ENCODE measurements at regions not wholly inside any gene's neighbourhood (a gene's known extent, or its start where the extent isn't known, plus 50 kb on each side); places are given as distances from the start of the nearest gene placed in this dataset.
A peak's percentile ranks its signal among the peaks of the same experiment; 100 is the strongest.

DNA sequence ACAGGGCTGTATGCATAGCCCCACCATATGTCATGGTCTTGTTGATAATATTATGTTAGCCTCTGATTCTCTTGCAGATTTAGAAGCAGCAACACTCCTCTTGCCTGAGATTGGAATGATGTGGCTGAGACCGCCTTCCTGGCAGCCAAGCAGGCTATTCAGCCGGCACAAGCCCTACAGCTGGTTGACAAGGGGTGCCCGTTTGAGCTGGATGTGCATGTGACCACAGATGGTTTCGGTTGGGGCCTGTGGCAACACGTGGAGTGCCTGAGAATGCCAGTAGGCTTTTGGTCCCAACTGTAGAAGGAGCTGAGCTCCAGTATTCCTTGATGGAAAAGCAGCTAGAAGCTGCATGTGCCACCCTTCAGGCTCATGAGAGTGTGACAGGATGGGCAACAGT is 303.6 kb upstream of the POU3F2 start:
- DNase-seq (ENCODE audit: low spot score), result no peak

DNA sequence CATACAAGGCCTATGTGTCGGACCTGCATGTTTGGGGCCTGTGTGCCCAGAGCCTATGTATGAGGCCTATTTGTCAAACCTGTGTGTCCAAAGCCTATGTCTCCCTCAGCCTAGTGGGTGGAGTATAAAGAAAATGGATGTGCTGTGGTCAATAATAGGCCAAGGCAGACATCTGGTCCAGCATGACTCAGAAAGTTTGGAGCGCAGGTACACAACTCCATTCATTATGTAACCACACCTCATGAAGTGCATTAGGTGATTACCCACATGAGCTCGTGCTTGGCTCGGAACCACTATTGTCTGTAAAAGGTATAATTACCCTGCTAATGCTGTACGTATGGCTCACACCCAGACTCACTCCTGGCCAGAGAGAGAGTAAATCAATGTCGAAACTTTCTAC is 302.4 kb upstream of the POU3F2 start:
- DNase-seq (ENCODE audit: low spot score), result no peak

DNA sequence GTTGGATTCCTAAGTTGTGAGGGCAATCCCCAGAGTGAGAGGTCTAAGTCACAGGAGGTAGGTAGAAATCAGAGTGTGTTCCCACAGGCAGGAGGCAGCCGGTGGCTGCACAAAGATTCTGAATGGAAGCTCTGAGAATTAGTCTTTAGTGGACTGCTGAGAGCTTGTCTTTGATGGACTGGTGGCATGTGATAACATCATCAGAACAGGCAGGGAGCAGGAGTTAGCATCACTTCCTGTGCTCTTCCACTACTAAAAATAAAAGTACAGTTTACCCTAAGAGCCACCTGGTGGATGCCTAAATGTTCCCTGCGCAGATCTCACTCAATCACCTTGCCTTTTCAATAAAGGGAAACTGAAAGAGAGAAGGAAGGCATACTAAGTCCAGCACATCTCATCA is 294.6 kb upstream of the POU3F2 start:
- no peak for DNase-seq (ENCODE audit: low spot score)

DNA sequence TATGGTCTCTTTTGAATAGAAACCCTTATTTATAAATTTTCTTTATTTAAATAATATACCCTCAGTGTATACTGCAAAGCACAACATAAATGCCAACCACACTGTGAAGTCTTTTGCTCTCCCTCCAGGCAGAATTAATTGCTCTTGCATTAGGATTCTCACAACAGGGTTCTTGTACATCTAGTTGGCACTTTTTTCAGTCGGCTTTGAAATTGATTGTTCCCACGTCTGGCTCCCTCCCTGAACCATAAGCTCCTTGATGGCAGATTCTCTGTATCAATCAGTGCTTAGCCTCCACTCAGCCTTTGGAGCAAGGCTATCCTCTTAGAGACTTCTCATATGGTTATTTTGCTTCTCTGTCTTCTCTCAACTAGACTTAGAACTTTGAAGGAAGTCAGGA is 288.0 kb upstream of the POU3F2 start:
- DNase-seq (ENCODE audit: low spot score), result no peak

DNA sequence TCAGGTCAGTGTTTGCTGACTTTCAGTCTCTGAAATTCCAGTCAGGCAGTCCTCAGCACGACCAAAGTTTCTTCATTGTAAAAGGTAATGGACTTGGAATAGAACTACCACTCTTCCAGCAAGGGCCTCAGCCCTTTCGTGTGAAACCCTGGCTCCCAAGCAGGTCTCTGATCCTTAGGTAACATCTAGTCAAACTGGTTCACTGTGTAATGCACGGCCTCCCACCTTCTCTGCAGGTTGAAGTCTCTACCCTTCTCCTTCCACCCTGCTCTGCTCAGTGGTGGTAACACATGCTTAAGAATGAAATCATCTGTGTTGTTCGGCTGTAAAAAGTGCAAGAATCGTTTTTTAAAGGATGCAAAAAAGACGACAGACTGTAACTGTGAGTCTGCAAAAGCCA is 287.2 kb upstream of the POU3F2 start:
- DNase-seq (ENCODE audit: low spot score), result peak; percentile 5

DNA sequence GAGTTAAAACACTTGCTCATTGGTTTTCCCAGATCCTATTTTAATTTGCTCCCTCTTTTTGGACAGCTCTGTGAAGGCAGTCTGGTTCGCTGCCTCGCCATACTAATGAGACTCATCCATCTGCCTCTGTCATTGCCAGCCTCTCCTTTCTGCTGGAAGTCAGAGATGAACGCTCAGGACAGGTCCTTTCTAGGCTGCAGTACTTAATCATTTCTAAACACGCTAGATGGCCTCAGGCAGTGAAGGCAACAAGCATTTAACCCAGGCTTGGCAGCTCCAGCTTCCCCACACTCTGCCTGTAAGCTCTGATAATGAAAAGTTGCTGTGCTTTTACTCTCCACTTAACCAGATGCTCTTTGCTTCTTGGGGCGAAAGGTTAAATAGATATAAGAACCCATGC is 286.7 kb upstream of the POU3F2 start:
- peak; percentile 54 for DNase-seq (ENCODE audit: low spot score)

DNA sequence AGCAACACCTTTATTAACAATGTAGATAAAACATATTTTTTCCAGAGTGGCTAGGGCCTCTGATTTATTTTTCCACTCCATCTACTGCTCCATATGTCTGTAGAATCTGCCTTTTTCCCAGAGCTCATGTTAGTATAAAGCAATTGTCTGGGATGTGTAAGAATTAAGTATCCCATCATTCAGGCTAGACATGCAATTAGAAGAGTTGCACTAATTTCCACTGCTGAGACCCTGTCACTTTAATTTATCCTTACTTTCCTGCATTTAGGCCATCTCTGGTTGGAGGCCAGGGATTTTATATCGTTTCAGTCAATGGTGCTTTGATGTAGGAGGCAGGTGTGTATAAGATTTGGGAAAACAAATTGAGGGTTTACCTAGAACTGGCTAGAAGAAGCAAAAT is 286.1 kb upstream of the POU3F2 start:
- no peak for DNase-seq (ENCODE audit: low spot score)

DNA sequence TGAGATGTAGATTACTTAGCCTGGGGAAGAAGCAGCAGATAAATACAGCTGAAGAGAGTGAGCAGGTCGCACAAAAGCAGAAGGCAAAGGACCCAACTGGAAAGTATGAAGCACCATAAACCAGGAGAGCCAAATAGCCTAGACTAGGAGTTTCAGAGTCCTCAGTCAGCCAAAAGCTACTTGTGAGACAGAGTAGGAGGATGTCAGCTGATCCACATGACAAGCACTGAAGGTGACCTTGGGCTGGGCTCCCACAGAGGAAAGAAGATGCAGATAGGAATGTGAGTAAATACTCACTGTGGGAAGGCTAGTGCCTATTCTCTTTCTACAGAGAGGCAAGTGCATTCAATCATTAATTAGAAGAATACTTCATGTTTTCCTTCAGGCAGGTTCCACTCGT is 274.0 kb upstream of the POU3F2 start:
- DNase-seq (ENCODE audit: low spot score), result no peak

DNA sequence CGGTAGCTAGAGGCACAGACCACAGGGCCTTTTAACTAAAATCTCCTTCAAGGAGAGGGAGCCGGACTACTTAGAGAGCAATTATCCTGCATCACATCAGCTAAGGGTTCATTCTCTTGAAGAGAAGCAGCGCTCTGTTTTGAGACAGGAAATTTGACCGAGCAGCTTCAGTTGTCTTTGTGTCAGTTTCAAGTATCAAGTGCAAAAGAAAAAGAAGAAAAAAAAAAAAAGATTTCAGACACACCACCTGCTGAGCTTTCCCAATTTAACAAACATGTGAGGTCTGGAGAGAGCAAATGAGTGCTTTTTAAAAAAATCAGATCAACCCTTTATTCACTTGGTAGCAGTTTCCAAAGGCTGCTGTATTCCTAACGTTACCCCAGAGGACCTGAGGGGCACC is 273.5 kb upstream of the POU3F2 start:
- no peak for DNase-seq (ENCODE audit: low spot score)

DNA sequence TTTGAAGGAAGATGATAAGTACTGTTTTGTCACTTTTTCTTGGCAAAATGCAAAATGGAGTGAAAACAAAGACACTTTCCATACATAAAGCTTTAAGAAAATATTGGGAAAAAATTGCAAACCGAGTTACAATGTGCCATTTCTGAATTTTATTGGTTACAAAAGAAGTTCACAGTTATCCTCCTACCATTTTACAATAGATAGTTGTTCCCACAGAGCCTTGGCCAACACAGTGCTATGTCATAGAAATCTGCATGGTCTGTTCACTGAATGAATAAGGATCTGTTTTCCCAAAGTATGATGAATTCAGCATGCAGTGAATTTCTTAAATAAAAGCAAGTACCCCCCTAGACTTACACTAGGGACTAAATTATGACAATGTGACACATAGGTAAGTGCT is 268.2 kb upstream of the POU3F2 start:
- DNase-seq (ENCODE audit: low spot score), result no peak

DNA sequence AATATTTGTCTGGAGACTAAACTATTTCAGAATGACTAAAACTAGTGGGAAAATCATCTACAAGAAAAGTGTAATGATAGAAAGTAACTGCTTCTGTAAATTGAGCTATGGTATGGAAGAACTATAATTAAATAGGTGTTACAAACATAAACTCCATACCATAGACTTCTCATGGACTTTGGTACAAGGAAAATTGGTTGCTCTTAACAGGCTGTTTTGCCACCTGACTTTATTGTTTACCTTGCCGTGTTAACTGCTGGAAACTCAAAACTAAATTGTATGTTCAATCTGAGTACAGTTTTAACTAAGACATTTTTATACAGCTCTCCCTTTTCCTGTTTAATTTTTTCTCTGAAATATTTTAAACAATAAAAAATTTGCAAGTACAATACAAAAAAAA is 261.8 kb upstream of the POU3F2 start:
- DNase-seq (ENCODE audit: low spot score), result no peak

DNA sequence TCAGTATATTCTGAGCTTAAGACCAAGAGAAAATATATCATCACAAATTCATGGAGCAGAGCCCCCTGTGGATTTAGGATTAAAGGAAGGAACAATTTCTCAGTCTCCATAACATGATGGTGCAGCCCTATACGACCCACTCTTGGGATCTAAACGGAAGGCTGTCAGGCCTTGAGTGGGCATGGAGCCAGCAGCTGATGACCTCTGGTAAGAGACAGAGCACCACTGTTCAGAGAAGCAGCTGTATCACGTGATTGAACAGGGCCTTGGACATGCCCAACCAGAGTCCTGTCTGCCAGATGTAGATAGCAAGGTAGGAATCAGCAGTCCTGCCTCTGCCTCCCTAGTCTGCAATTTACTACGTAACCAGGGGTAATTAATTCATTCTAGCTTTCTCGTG is 259.4 kb upstream of the POU3F2 start:
- DNase-seq (ENCODE audit: low spot score), result no peak

DNA sequence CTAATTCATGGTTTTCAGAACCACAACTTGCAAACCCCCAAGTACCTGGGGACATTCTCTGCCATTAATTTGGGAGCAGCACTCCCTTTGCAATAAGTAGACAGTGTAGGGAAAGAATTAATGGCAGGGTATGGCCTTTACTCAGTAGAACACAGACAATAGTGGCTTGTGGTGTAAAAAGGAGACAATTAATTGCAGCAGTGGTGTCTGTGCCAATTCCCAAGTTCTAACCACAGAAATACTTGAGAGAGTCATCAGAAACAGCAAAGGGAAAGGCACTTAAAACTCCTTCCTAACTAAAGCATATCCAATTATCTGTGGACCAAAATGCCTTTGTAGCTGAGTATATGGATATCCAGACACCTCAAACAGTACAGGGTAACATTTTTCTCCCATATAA is 257.6 kb upstream of the POU3F2 start:
- no peak for DNase-seq (ENCODE audit: low spot score)

DNA sequence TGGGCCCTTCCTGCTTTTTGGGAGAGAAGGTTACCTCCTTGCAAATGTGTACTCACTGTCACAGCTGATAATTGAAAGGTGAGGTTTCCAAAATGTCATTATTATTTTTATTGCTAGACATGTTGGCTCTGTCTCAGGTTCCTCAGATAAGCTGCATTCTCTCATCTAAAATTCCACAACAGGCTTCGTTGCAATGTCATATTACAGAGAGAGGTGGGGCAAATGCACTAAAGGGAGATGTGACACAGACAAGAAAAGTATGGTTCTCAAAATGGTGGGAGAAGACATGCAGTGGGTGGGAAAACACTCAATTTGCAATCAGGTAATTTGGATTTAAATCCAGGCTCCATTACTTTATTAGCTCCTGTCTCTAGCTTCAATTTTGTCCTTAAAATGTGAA is 256.4 kb upstream of the POU3F2 start:
- no peak for DNase-seq (ENCODE audit: low spot score)

DNA sequence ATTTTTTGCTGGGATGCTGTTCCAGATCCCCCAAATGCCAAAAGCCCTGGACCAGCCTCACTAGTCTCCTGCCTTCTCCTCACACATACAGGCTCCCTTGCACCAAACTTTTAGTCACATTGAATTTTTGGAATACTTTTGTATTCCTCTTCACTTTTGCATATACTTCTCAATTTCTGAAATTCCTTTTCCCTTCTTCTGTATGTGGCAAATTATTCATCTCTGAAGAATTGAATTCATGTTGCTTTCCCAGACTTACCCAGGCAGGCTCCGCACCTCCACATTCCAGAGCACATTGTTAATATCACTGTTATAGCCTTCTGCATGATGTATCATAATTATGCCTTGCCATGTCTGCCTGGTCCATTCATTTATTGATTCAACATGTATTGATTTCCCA is 255.3 kb upstream of the POU3F2 start:
- DNase-seq (ENCODE audit: low spot score), result no peak

DNA sequence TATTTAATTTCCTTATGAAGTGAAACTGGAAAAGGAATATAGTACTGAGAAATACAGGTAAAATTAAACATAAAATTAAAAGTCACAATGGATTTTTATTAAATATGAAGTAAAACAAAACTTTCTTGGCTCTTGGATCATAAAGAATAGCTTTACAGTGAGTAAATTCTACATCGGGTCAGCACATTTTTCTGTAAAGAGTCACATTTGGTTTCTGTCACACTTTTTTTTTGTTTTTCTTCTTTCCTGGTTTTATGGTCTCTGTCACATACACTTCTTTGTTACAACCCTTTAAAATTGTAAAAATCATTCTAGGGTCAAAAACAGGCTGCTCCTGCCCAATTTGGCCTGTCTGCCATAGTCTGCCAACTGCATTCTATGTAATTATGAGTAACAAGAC is 254.4 kb upstream of the POU3F2 start:
- no peak for DNase-seq (ENCODE audit: low spot score)

DNA sequence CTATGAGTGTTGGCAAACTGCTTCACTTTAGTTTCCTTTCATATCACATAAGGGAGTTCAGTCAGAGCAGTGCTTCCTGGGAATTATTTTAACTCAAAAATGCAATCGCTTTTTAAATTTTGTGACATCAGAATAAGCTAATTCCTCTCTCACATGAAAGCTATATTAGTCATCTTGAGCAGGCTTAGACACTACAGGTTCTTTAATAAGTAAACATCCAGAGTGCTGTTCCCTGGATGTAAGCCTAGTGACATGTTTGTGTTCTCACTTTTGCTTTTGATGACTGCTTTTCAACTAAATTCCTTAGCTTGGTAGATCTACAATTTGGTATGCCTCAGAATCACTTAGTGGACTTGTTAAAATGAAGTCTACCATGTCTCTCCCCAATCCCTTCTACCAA is 252.7 kb upstream of the POU3F2 start:
- no peak for DNase-seq (ENCODE audit: low spot score)

DNA sequence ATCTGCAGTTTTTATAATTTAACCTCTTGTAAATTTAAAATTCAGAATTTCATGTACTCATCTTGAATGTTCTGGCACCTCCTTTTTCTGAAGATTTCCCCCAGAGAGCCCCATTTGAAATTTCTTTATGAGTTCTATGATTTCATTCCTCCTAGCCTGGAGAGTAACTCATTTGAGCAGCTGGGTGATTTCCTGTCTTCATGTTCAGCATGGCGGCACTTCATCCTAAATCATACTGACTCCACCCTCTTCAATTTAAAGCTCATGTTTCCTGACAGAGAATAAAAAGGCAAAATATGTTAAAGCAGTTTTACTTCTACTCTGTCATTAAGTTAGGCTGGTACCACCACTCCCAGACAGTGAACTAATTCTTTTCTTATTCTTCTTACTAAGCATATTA is 250.9 kb upstream of the POU3F2 start:
- DNase-seq (ENCODE audit: low spot score), result no peak

DNA sequence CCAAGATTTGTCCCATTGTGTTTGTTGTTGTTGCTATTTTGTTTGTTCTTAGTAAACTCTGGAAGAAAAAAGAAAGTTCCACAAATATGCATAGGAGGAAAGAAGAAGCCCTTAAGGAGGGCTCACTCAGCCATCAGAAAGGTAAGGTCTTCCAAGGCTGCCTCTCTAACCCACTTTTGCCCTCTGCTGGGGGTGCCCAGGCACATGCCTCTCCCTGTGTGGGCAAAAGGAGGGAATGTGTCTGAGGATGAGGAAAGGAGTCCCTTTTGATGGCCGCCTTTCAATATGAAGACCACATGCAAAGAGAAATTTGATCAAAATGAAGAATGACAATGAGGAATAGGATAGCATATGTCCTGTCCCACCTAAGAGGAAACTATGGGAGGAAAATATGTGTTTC is 248.2 kb upstream of the POU3F2 start:
- DNase-seq (ENCODE audit: low spot score), result no peak

DNA sequence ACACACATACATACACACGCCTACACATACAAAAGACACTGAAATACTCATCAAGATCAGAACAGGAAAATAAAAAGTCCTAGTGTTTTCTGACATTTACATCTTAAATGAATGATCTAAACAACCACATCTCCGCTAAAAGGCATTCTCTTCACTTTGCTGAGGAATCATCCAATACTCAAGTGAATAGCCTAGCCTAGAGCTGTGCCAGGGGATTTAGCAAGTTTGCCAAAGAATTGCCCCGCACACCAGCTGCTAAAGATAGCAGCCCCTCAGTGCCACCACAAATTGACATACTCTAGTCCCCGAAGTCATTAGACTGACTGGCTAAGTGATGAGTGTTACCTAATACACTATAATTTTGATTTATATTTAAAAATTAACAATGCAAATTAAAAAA is 246.8 kb upstream of the POU3F2 start:
- no peak for DNase-seq (ENCODE audit: low spot score)

DNA sequence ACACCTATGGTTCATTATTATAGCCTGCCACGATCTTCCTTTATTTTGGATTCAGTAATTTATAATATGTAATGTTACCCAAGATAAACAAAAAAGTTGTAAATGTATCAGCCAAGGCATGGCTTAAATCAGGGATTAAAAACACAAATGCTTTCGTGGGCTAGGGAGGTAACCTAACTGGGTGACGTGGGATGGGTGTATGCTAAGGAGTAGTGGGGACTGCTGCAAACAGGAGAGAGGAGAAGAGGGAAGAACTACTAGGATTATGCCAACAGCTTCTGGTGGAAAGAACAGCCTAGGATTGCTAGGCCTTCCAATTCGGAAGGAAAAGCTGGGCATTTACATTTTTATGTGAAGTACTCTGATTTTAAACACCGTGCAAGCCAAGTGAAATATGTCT is 244.8 kb upstream of the POU3F2 start:
- DNase-seq (ENCODE audit: low spot score), result no peak

DNA sequence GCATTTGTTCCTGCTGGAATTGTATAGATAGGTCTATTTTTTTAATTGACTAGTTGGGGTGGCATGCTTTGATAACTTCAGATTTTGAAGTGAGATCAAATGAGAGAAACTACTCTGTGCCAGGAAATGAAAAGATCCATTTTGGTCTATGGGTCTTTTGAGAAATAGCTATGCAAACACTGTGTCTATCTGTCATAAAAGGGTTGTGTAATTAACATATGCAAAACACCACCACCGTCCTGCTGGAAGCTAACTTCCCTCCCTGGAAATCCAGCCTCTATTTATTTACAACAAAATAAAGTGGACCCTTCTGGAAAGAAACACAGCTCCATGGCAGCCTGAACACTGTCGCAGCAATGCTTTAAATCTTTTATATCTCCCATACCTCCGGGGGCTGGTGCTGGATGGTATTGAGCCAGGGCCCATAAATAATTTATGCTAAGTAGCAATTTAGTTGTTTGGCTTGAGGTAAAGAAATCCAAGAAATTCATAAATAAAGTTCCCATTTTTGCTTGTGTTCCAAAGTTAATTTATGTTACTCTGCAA is 244.2 kb upstream of the POU3F2 start:
- no peak for DNase-seq (ENCODE audit: low spot score)

DNA sequence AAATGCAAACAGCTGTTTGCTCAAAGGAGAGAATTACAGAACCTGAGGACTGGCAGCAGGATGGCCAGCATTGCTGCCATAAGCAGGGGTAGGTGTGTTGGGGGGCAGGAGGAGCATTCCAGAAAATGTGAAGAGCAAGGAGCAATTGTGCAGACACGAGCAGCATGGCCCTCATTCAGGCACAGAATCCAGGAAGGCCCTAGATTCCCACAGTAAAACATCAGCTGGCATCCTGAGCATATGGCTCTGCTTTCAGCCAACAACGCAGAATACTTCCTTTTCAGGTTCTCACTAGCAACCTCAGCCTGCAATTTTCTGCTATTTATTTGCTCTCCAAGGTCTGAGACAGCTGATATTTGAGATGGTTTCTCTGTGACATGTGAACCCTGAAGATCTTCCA is 243.4 kb upstream of the POU3F2 start:
- no peak for DNase-seq (ENCODE audit: low spot score)

DNA sequence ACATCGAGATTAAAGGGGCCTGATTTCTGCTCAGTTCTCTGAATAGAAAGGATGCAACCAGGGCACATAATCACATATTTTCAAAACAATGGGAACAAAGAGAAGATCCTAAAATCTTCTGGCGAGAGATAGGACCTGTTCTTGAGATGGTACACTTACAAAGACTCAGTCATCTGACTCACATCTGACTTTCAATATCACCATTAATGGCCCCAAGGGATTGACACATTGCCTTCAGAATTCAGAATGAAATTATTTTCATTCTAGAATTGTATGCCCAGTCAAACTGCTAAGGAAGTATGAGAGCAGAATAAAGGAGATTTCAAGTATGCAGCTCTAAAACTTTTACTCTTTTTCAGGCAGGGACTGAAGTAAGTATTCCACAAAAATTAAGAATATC is 240.7 kb upstream of the POU3F2 start:
- no peak for DNase-seq (ENCODE audit: low spot score)

DNA sequence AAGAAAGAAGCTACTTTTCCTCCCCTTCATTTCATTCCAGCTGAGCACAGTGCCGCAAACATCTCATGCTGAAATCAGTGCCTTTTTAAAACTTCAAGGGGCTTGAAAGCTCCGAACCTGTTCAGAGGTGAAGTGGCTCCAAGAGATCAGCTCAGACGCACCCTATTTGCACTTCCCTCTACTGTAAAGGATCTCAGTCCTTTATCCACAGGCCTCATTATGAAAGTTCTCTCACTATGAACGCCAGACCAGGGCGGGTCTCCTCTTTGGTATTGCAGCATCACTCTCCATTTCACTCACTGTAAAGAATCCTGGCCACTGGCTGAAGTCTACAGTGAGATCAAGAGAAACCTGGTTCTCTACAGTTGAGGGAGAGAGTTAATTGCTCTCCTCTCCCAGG is 232.7 kb upstream of the POU3F2 start:
- DNase-seq (ENCODE audit: low spot score), result no peak

All from umbilical cord (tissue), 1 donor.